ENCODE measurements at regions not wholly inside any gene's neighbourhood (a gene's known extent, or its start where the extent isn't known, plus 50 kb on each side); places are given as distances from the start of the nearest gene placed in this dataset.

- Histone ChIP-seq H3K4me3 (no peak overlapping the region), H3K36me3 (no peaks in the 10 kb centered on the region), H3K4me1 (no peaks in the 10 kb centered on the region), H3K9me3 (no peaks in the 10 kb centered on the region), H3K27ac (no peak overlapping the region), H3K27me3 (no peaks in the 10 kb centered on the region)
- no peak for ATAC-seq
- TF ChIP-seq EP300 (IDR thresholded peaks at IDR 0.05) (no peak), POLR2A (IDR thresholded peaks at IDR 0.05) (no peak), POLR2AphosphoS5 (IDR thresholded peaks at IDR 0.05) (no peak)
- TF ChIP-seq, protein P1, sequence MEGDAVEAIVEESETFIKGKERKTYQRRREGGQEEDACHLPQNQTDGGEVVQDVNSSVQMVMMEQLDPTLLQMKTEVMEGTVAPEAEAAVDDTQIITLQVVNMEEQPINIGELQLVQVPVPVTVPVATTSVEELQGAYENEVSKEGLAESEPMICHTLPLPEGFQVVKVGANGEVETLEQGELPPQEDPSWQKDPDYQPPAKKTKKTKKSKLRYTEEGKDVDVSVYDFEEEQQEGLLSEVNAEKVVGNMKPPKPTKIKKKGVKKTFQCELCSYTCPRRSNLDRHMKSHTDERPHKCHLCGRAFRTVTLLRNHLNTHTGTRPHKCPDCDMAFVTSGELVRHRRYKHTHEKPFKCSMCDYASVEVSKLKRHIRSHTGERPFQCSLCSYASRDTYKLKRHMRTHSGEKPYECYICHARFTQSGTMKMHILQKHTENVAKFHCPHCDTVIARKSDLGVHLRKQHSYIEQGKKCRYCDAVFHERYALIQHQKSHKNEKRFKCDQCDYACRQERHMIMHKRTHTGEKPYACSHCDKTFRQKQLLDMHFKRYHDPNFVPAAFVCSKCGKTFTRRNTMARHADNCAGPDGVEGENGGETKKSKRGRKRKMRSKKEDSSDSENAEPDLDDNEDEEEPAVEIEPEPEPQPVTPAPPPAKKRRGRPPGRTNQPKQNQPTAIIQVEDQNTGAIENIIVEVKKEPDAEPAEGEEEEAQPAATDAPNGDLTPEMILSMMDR (IDR thresholded peaks at IDR 0.05): no peak
Measured at GRCh38 chr9:80020530-80020929, 448.8 kb downstream of the TLE4 start.

- Histone ChIP-seq H3K4me3 (no peak overlapping the region), H3K27ac (no peak overlapping the region), H3K4me1 (no peaks in the 10 kb centered on the region), H3K36me3 (no peaks in the 10 kb centered on the region), H3K27me3 (no peaks in the 10 kb centered on the region), H3K9me3 (no peaks in the 10 kb centered on the region)
- whole genome bisulfite sequencing, 2 donors (ENCODE audit: low coverage in 1 of 2): 91 to 95% methylated on average over 6 of the region's 6 CpGs
- TF ChIP-seq POLR2A (IDR thresholded peaks at IDR 0.05) (no peak), EP300 (IDR thresholded peaks at IDR 0.05) (no peak), POLR2AphosphoS5 (IDR thresholded peaks at IDR 0.05) (no peak)
- TF ChIP-seq, protein P1 (IDR thresholded peaks at IDR 0.05): no peak
- no peak for ATAC-seq
Measured at GRCh38 chr9:80020056-80020455, 448.3 kb downstream of the TLE4 start.

DNA sequence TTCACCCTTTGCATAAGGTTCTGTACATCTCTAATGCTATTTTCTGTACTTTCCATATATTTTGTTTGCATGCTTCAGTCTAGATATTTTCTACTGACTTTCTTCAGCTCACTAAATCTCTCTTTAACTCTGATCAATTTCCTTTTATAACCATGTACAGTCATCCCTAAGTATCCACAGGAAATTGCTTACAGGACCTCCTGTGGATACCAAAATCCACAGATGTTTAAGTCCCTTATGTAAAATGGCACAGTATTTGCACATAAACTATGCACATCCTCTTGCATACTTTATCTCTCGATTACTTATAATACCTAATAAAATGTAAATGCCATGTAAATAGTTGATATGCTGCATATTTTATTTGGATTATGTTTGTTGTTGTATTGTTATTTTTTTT is 442.1 kb downstream of the TLE4 start:
- Histone ChIP-seq H3K27me3 (no peaks in the 10 kb centered on the region), H3K27ac (no peak overlapping the region), H3K9me3 (no peaks in the 10 kb centered on the region), H3K4me1 (no peaks in the 10 kb centered on the region), H3K36me3 (no peaks in the 10 kb centered on the region), H3K4me3 (no peak overlapping the region)
- WGBS, 2 donors (ENCODE audit: low coverage in 1 of 2): 82 to 100% methylated on average over 1 of the region's 1 CpG
- TF ChIP-seq, protein P1 (IDR thresholded peaks at IDR 0.05): no peak
- TF ChIP-seq EP300 (IDR thresholded peaks at IDR 0.05) (no peak), POLR2A (IDR thresholded peaks at IDR 0.05) (no peak), POLR2AphosphoS5 (IDR thresholded peaks at IDR 0.05) (no peak)
- ATAC-seq: no peak

GRCh38 chr9:80012557-80013330 is 441.0 kb downstream of the TLE4 start:
- no peaks in the 10 kb centered on the region for H3K27me3 ChIP-seq
- TF ChIP-seq, protein P1 (IDR thresholded peaks at IDR 0.05): no peak
- no peak for TF ChIP-seq POLR2AphosphoS5 (IDR thresholded peaks at IDR 0.05)
- TF ChIP-seq POLR2A (IDR thresholded peaks at IDR 0.05): no peak
- TF ChIP-seq EP300 (IDR thresholded peaks at IDR 0.05): no peak
- no peaks in the 10 kb centered on the region for H3K9me3 ChIP-seq
- H3K4me1 ChIP-seq: no peaks in the 10 kb centered on the region
- no peak for ATAC-seq
- H3K36me3 ChIP-seq: no peaks in the 10 kb centered on the region
- no peak overlapping the region for H3K4me3 ChIP-seq
- H3K27ac ChIP-seq: no peak overlapping the region
- WGBS, 2 donors (ENCODE audit: low coverage in 1 of 2): 79 to 100% methylated on average over 2 of the region's 2 CpGs

DNA sequence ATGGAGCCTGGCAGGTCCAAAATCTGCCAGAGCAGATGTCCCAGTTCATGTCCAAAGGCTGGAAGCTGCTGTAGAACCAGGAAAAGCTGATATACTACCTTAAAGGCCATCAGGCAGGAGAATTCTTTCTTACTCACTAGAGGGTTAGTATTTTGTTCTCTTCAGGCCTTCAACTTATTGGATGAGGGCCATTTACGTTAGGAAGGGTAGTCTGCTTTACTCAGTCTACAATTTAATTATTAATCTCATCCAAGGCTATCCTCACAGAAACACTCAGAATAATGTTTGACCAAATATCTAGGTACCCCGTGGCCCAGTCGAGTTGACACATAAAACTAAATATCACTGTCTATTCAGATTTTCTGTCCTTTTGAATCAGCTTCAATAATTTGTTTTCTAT is 437.4 kb downstream of the TLE4 start:
- Histone ChIP-seq H3K4me3 (no peak overlapping the region), H3K9me3 (no peaks in the 10 kb centered on the region), H3K27ac (no peak overlapping the region), H3K4me1 (peaks cover 0 to 17% (median 0%) of the 10 kb centered on the region in 3 donors), H3K36me3 (no peaks in the 10 kb centered on the region), H3K27me3 (no peaks in the 10 kb centered on the region)
- TF ChIP-seq POLR2A (IDR thresholded peaks at IDR 0.05) (no peak), EP300 (IDR thresholded peaks at IDR 0.05) (no peak), POLR2AphosphoS5 (IDR thresholded peaks at IDR 0.05) (no peak)
- TF ChIP-seq, protein P1 (IDR thresholded peaks at IDR 0.05): no peak
- ATAC-seq: no peak
- 84 to 88% methylated on average over 3 of the region's 3 CpGs for WGBS, 2 donors (ENCODE audit: low coverage in 1 of 2)
